ENCODE measurements at regions not wholly inside any gene's neighbourhood (a gene's known extent, or its start where the extent isn't known, plus 50 kb on each side); places are given as distances from the start of the nearest gene placed in this dataset.

DNA sequence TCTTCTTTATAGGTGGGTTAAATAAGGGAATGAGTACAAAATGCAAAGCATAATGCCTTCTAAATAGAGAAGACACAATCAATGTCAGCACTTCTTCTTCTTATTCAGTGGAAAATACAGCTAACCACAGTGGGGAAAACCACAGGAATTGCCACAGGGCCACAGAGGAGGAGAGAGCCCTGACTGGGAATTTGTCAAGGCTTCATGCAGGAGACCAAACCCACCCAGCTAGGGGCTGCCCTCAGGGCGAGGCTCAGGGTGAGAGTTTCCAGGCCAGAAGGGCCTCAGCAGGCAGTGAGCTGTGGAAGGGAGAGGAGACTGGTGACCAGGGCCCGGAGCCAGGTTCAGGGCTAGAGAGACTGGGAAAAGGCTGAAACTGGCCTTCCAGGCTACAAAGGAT lies 279.1 kb downstream of the MSX2 start:
- H3K27ac ChIP-seq, result no peak overlapping the region
- H3K4me3 ChIP-seq, result no peak overlapping the region
- no peaks in the 10 kb centered on the region for H3K4me1 ChIP-seq
- TF ChIP-seq POLR2A (IDR thresholded peaks at IDR 0.05) (no peak), POLR2AphosphoS5 (IDR thresholded peaks at IDR 0.05) (no peak)
- TF ChIP-seq, protein P1, sequence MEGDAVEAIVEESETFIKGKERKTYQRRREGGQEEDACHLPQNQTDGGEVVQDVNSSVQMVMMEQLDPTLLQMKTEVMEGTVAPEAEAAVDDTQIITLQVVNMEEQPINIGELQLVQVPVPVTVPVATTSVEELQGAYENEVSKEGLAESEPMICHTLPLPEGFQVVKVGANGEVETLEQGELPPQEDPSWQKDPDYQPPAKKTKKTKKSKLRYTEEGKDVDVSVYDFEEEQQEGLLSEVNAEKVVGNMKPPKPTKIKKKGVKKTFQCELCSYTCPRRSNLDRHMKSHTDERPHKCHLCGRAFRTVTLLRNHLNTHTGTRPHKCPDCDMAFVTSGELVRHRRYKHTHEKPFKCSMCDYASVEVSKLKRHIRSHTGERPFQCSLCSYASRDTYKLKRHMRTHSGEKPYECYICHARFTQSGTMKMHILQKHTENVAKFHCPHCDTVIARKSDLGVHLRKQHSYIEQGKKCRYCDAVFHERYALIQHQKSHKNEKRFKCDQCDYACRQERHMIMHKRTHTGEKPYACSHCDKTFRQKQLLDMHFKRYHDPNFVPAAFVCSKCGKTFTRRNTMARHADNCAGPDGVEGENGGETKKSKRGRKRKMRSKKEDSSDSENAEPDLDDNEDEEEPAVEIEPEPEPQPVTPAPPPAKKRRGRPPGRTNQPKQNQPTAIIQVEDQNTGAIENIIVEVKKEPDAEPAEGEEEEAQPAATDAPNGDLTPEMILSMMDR (IDR thresholded peaks at IDR 0.05 in 8 of 11, conservative IDR thresholded peaks at IDR 0.05 in 3 of 11), result no peak
- H3K27me3 ChIP-seq (replicated peaks in 1 of 7), result peaks cover 0 to 8% (median 0%) of the 10 kb centered on the region in 7 donors
- DNase-seq, result no peak
- no peaks in the 10 kb centered on the region for H3K36me3 ChIP-seq
- intact Hi-C loops (cut with DNase I; ENCODE audit: low total_unique reads), result no loop called here
- peaks cover 0 to 12% (median 4%) of the 10 kb centered on the region in 8 donors for H3K9me3 ChIP-seq
- 64 to 75% (median 71%) methylated on average over 2 of the region's 2 CpGs for WGBS, 5 donors

GRCh38 chr5:175001876-175002645 lies 277.7 kb downstream of the MSX2 start:
- Histone ChIP-seq H3K27ac (no peak overlapping the region), H3K36me3 (no peaks in the 10 kb centered on the region), H3K4me1 (no peaks in the 10 kb centered on the region), H3K27me3 (replicated peaks in 1 of 7) (peaks cover 0 to 8% (median 0%) of the 10 kb centered on the region in 7 donors), H3K4me3 (no peak overlapping the region), H3K9me3 (peaks cover 0 to 21% (median 8%) of the 10 kb centered on the region in 8 donors)
- whole genome bisulfite sequencing, 5 donors, result 75 to 82% (median 76%) methylated on average over 11 of the region's 11 CpGs
- intact Hi-C loops (cut with DNase I; ENCODE audit: low total_unique reads), result no loop called here
- DNase-seq, result no peak
- TF ChIP-seq POLR2AphosphoS5 (IDR thresholded peaks at IDR 0.05) (no peak), POLR2A (IDR thresholded peaks at IDR 0.05) (no peak)
- TF ChIP-seq, protein P1 (IDR thresholded peaks at IDR 0.05 in 8 of 11, conservative IDR thresholded peaks at IDR 0.05 in 3 of 11), result no peak

DNA sequence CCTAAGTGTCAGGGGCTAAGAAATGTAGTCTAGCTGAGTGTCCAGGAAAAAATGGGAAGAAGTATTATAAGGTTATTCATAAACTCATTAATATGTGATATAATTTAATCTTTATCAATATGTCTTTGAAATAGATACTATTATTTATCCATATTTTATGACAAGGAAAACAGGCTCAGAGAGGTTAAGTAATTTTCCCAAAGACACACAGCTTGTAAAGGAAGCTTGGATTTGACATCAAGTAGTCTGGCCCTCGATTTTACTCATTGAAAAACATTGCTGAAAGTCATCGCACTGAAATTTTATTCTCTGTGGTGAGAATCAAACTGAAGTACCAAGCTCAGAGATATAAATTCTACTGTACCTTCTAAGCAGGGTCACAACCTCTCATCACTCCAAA lies 276.9 kb downstream of the MSX2 start:
- Histone ChIP-seq H3K36me3 (no peaks in the 10 kb centered on the region), H3K4me3 (no peak overlapping the region), H3K9me3 (peaks cover 0 to 21% (median 8%) of the 10 kb centered on the region in 8 donors), H3K27me3 (replicated peaks in 1 of 7) (peaks cover 0 to 8% (median 0%) of the 10 kb centered on the region in 7 donors), H3K27ac (no peak overlapping the region), H3K4me1 (no peaks in the 10 kb centered on the region)
- no peak for DNase-seq
- 29 to 86% (median 53%) methylated on average over 2 of the region's 2 CpGs for WGBS, 5 donors
- TF ChIP-seq, protein P1 (IDR thresholded peaks at IDR 0.05 in 8 of 11, conservative IDR thresholded peaks at IDR 0.05 in 3 of 11), result no peak
- TF ChIP-seq POLR2A (IDR thresholded peaks at IDR 0.05) (no peak), POLR2AphosphoS5 (IDR thresholded peaks at IDR 0.05) (no peak)
- intact Hi-C loops (cut with DNase I; ENCODE audit: low total_unique reads), result no loop called here

- no peak for TF ChIP-seq POLR2AphosphoS5 (IDR thresholded peaks at IDR 0.05)
- TF ChIP-seq, protein P1 (IDR thresholded peaks at IDR 0.05 in 8 of 11, conservative IDR thresholded peaks at IDR 0.05 in 3 of 11), result no peak
- no peak for TF ChIP-seq POLR2A (IDR thresholded peaks at IDR 0.05)
- H3K36me3 ChIP-seq, result no peaks in the 10 kb centered on the region
- peaks cover 0 to 21% (median 8%) of the 10 kb centered on the region in 8 donors for H3K9me3 ChIP-seq
- 41 to 66% (median 49%) methylated on average over 8 of the region's 8 CpGs for WGBS, 5 donors
- no peak for DNase-seq
- H3K4me1 ChIP-seq, result no peaks in the 10 kb centered on the region
- no peak overlapping the region for H3K4me3 ChIP-seq
- H3K27me3 ChIP-seq (replicated peaks in 1 of 7), result peaks cover 0 to 11% (median 0%) of the 10 kb centered on the region in 7 donors
- intact Hi-C loops (cut with DNase I; ENCODE audit: low total_unique reads), result no loop called here
- no peak overlapping the region for H3K27ac ChIP-seq
Observed at GRCh38 chr5:174999581-174999980, 275.2 kb downstream of the MSX2 start.

All from spleen (tissue), 11 donors.